ENCODE measurements at regions not wholly inside any gene's neighbourhood (a gene's known extent, or its start where the extent isn't known, plus 50 kb on each side); places are given as distances from the start of the nearest gene placed in this dataset.

DNA sequence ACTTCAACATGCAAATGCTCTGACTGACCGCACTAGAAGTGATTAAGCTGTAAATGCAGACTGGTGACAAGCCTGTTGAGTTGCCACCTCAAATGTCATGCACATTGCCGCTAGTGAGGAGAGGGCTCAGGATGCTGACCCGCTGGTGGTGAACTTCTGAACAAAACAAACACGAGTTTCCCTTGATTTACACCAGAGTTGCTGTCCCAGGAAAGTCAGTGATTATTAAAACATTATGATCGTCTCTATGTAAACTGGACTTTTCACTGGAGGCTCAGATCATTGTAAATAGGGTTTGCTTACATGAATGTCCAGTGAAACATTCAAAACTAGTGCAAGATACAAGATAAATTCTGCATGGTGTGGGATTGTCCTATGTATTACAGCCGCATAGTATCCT lies 420.1 kb downstream of the PREX1 start:
- intact Hi-C loops (cut with micrococcal nuclease; ENCODE audit: unreplicated experiment), result no loop called here
- Histone ChIP-seq H3K9me3 (no peaks in the 10 kb centered on the region), H3K4me1 (peaks cover 3% of the 10 kb centered on the region; the same call in 1 of the 2 replicates), H3K4me3 (ENCODE audit: low read depth, low read length) (no peak overlapping the region), H3K36me3 (ENCODE audit: control insufficient read depth, insufficient read depth, low read length) (no peaks in the 10 kb centered on the region), H3K27me3 (replicated peaks; ENCODE audit: control insufficient read depth, insufficient read depth, low read length) (no peaks in the 10 kb centered on the region)
- no TSS peak for BruUV-seq (replicated peaks)
- H3K27ac Mint-ChIP-seq (ENCODE audit: unreplicated experiment), result no peak overlapping the region
- POLR2A ChIA-PET, result no interaction called here
- H3K9me3 Mint-ChIP-seq (ENCODE audit: unreplicated experiment), result no peaks in the 10 kb centered on the region
- H3K27me3 Mint-ChIP-seq (ENCODE audit: insufficient read depth, unreplicated experiment), result no peaks in the 10 kb centered on the region
- CTCF ChIA-PET, result no interaction called here
- no peaks in the 10 kb centered on the region for H3K36me3 Mint-ChIP-seq (ENCODE audit: insufficient read depth, unreplicated experiment)
- DNase-seq, result no peak
- no peak for TF ChIP-seq CTCF (IDR thresholded peaks at IDR 0.05; ENCODE audit: insufficient read depth in 1 of 2, low read depth in 1 of 2, low read length in 1 of 2, severe bottlenecking in 1 of 2, unreplicated experiment in 1 of 2)
- H3K4me1 Mint-ChIP-seq (ENCODE audit: low read depth, unreplicated experiment), result peaks cover 5% of the 10 kb centered on the region
- H3K4me3 Mint-ChIP-seq (ENCODE audit: unreplicated experiment), result no peak overlapping the region

GRCh38 chr20:48406912-48407340 lies 420.9 kb downstream of the PREX1 start:
- POLR2A ChIA-PET, result no interaction called here
- H3K9me3 Mint-ChIP-seq (ENCODE audit: unreplicated experiment), result no peaks in the 10 kb centered on the region
- H3K4me3 ChIP-seq (ENCODE audit: low read depth, low read length), result no peak overlapping the region

GRCh38 chr20:48406498-48406897 lies 421.3 kb downstream of the PREX1 start:
- H3K36me3 ChIP-seq (ENCODE audit: control insufficient read depth, insufficient read depth, low read length), result no peaks in the 10 kb centered on the region
- POLR2A ChIA-PET, result no interaction called here
- no peak for DNase-seq
- intact Hi-C loops (cut with micrococcal nuclease; ENCODE audit: unreplicated experiment), result no loop called here
- no peak for TF ChIP-seq CTCF (IDR thresholded peaks at IDR 0.05; ENCODE audit: insufficient read depth in 1 of 2, low read depth in 1 of 2, low read length in 1 of 2, severe bottlenecking in 1 of 2, unreplicated experiment in 1 of 2)
- H3K27ac Mint-ChIP-seq (ENCODE audit: unreplicated experiment), result no peak overlapping the region
- H3K9me3 ChIP-seq, result no peaks in the 10 kb centered on the region
- H3K27me3 ChIP-seq (replicated peaks; ENCODE audit: control insufficient read depth, insufficient read depth, low read length), result no peaks in the 10 kb centered on the region
- no TSS peak for BruUV-seq (replicated peaks)
- CTCF ChIA-PET, result no interaction called here
- H3K27me3 Mint-ChIP-seq (ENCODE audit: insufficient read depth, unreplicated experiment), result no peaks in the 10 kb centered on the region
- H3K36me3 Mint-ChIP-seq (ENCODE audit: insufficient read depth, unreplicated experiment), result no peaks in the 10 kb centered on the region
- H3K4me1 Mint-ChIP-seq (ENCODE audit: low read depth, unreplicated experiment), result no peaks in the 10 kb centered on the region
- H3K9me3 Mint-ChIP-seq (ENCODE audit: unreplicated experiment), result no peaks in the 10 kb centered on the region
- H3K4me3 ChIP-seq (ENCODE audit: low read depth, low read length), result no peak overlapping the region
- H3K4me3 Mint-ChIP-seq (ENCODE audit: unreplicated experiment), result no peak overlapping the region
- H3K4me1 ChIP-seq, result no peaks in the 10 kb centered on the region

More at GRCh38 chr20:48406912-48407340, 420.9 kb downstream of the PREX1 start:
- H3K27me3 Mint-ChIP-seq (ENCODE audit: insufficient read depth, unreplicated experiment), result no peaks in the 10 kb centered on the region
- intact Hi-C loops (cut with micrococcal nuclease; ENCODE audit: unreplicated experiment), result no loop called here
- no peaks in the 10 kb centered on the region for H3K27me3 ChIP-seq (replicated peaks; ENCODE audit: control insufficient read depth, insufficient read depth, low read length)
- H3K27ac Mint-ChIP-seq (ENCODE audit: unreplicated experiment), result no peak overlapping the region
- no peak for DNase-seq
- H3K36me3 Mint-ChIP-seq (ENCODE audit: insufficient read depth, unreplicated experiment), result no peaks in the 10 kb centered on the region
- no peaks in the 10 kb centered on the region for H3K9me3 ChIP-seq
- H3K4me3 Mint-ChIP-seq (ENCODE audit: unreplicated experiment), result no peak overlapping the region
- no peaks in the 10 kb centered on the region for H3K36me3 ChIP-seq (ENCODE audit: control insufficient read depth, insufficient read depth, low read length)
- CTCF ChIA-PET, result no interaction called here
- TF ChIP-seq CTCF (IDR thresholded peaks at IDR 0.05; ENCODE audit: insufficient read depth in 1 of 2, low read depth in 1 of 2, low read length in 1 of 2, severe bottlenecking in 1 of 2, unreplicated experiment in 1 of 2), result no peak
- no peaks in the 10 kb centered on the region; the same call in 1 of the 2 replicates for H3K4me1 ChIP-seq
- no peaks in the 10 kb centered on the region for H3K4me1 Mint-ChIP-seq (ENCODE audit: low read depth, unreplicated experiment)
- no TSS peak for BruUV-seq (replicated peaks)

Measured in Caco-2 (cell line).